ENCODE measurements at regions not wholly inside any gene's neighbourhood (a gene's known extent, or its start where the extent isn't known, plus 50 kb on each side); places are given as distances from the start of the nearest gene placed in this dataset.

DNA sequence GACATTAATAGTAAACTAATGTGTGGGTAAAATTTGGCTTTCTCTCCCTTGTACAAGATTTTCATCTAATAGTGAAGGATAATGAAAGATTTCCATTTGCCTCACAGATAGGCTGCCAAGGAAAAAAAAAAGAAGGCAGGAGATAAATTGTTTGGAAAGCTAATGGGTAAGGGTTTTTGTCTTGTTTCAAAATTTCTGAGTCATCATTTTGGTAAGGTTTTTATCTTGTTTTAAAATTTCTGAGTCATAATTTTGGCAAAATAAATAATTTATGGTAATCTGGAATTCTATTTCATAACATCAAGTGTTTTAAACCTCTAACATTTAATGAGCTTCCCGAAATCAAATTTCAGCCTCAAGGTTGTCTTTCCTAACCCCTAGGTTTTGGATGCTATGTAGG is 1035.7 kb upstream of the FBXO33 start:
- CTCF ChIA-PET, result no interaction called here
- Histone ChIP-seq H3K9me2 (replicated peaks; ENCODE audit: low read length) (no peaks in the 10 kb centered on the region), H4K20me1 (ENCODE audit: low read length) (no peaks in the 10 kb centered on the region), H3K27ac (ENCODE audit: low read length) (no peak overlapping the region), H3K36me3 (ENCODE audit: low read depth, low read length) (no peaks in the 10 kb centered on the region), H3K4me2 (ENCODE audit: low read length) (no peak overlapping the region), H3F3A (ENCODE audit: low read length, unreplicated experiment) (no peaks in the 10 kb centered on the region), H3K4me3 (ENCODE audit: low read length) (no peak overlapping the region), H3K79me2 (ENCODE audit: low read length) (no peaks in the 10 kb centered on the region), H2AFZ (ENCODE audit: low read length) (no peak overlapping the region), H3K9ac (ENCODE audit: low read length) (no peak overlapping the region), H3K9me3 (ENCODE audit: low read length) (peaks cover 22% of the 10 kb centered on the region; the same call in 1 of the 2 replicates), H3K4me1 (ENCODE audit: insufficient read depth, low read length) (no peaks in the 10 kb centered on the region), H3K27me3 (ENCODE audit: low read length) (no peaks in the 10 kb centered on the region)
- no TSS peak for BruUV-seq (replicated peaks)
- no peak for TF ChIP-seq EZH2phosphoT487 (IDR thresholded peaks at IDR 0.05; ENCODE audit: borderline replicate concordance, low read length)
- TF ChIP-seq, protein P1, sequence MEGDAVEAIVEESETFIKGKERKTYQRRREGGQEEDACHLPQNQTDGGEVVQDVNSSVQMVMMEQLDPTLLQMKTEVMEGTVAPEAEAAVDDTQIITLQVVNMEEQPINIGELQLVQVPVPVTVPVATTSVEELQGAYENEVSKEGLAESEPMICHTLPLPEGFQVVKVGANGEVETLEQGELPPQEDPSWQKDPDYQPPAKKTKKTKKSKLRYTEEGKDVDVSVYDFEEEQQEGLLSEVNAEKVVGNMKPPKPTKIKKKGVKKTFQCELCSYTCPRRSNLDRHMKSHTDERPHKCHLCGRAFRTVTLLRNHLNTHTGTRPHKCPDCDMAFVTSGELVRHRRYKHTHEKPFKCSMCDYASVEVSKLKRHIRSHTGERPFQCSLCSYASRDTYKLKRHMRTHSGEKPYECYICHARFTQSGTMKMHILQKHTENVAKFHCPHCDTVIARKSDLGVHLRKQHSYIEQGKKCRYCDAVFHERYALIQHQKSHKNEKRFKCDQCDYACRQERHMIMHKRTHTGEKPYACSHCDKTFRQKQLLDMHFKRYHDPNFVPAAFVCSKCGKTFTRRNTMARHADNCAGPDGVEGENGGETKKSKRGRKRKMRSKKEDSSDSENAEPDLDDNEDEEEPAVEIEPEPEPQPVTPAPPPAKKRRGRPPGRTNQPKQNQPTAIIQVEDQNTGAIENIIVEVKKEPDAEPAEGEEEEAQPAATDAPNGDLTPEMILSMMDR (conservative IDR thresholded peaks at IDR 0.05; ENCODE audit: low read depth, low read length), result no peak
- no peak for TF ChIP-seq EZH2 (IDR thresholded peaks at IDR 0.05; ENCODE audit: low read length, unreplicated experiment)
- intact Hi-C loops (cut with micrococcal nuclease), result no loop called here
- no peak for ATAC-seq
- POLR2A ChIA-PET (ENCODE audit: unreplicated experiment), result no interaction called here
- DNase-seq, result no peak

DNA sequence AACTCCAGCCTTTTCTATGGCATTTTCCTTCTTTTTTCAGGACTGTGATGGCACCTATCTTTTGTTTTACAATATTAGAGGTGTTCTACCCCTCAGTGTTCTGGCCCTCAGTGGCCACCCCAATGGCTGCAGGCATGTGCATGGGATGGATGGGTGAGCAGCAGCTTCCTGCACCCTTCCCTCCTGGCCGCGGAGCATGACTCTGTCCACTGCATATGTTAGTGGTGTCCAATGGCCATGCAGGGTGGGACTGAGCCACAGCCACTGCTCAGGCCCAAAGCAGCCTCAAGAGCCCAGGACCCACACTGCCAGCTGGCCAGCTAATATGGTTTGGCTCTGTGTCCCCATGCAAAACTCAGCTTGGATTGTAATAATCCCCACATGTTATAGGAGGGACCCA is 1032.3 kb upstream of the FBXO33 start:
- no TSS peak for BruUV-seq (replicated peaks)
- no peak overlapping the region for H3K4me3 ChIP-seq (ENCODE audit: low read length)
- no peak overlapping the region for H2AFZ ChIP-seq (ENCODE audit: low read length)
- H3K36me3 ChIP-seq (ENCODE audit: low read depth, low read length), result no peaks in the 10 kb centered on the region
- H3K4me1 ChIP-seq (ENCODE audit: insufficient read depth, low read length), result no peaks in the 10 kb centered on the region
- no peaks in the 10 kb centered on the region for H3K9me2 ChIP-seq (replicated peaks; ENCODE audit: low read length)
- H3K27ac ChIP-seq (ENCODE audit: low read length), result no peak overlapping the region
- ChIA-PET CTCF (no interaction called here), POLR2A (ENCODE audit: unreplicated experiment) (no interaction called here)
- TF ChIP-seq, protein P1 (conservative IDR thresholded peaks at IDR 0.05; ENCODE audit: low read depth, low read length), result no peak
- no peak for TF ChIP-seq EZH2phosphoT487 (IDR thresholded peaks at IDR 0.05; ENCODE audit: borderline replicate concordance, low read length)
- H3K9me3 ChIP-seq (ENCODE audit: low read length), result peaks cover 14% of the 10 kb centered on the region; the same call in 1 of the 2 replicates
- no peak overlapping the region for H3K4me2 ChIP-seq (ENCODE audit: low read length)
- no peaks in the 10 kb centered on the region for H3K79me2 ChIP-seq (ENCODE audit: low read length)
- no peaks in the 10 kb centered on the region for H3K27me3 ChIP-seq (ENCODE audit: low read length)
- intact Hi-C loops (cut with micrococcal nuclease), result no loop called here
- ATAC-seq (no peak), DNase-seq (no peak)
- no peaks in the 10 kb centered on the region for H3F3A ChIP-seq (ENCODE audit: low read length, unreplicated experiment)
- no peak overlapping the region for H3K9ac ChIP-seq (ENCODE audit: low read length)
- H4K20me1 ChIP-seq (ENCODE audit: low read length), result no peaks in the 10 kb centered on the region

DNA sequence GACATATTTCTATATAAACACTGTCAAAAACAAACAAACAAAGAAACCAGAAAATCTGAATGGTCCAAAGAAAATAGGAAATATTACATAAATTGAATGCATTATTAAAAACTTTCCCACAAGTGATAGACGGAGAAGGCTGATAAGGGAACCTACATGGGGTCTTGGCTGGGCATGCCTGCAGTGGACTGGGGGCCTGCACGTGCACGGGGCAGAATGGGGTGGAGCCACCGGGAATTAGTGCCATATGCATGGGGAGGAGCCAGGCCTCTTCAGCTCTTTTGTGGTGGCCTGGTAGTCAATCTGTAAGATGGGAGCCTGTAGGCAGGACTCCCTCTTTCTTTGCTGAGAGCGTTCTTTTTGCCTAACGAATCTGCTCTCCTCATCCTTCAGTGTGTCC is 1031.7 kb upstream of the FBXO33 start:
- H4K20me1 ChIP-seq (ENCODE audit: low read length), result no peaks in the 10 kb centered on the region
- no peak overlapping the region for H3K4me3 ChIP-seq (ENCODE audit: low read length)
- CTCF ChIA-PET, result no interaction called here
- DNase-seq, result no peak
- no peak for ATAC-seq
- H3F3A ChIP-seq (ENCODE audit: low read length, unreplicated experiment), result no peaks in the 10 kb centered on the region
- H3K4me1 ChIP-seq (ENCODE audit: insufficient read depth, low read length), result no peaks in the 10 kb centered on the region
- BruUV-seq (replicated peaks), result no TSS peak
- H3K9me3 ChIP-seq (ENCODE audit: low read length), result peaks cover 8% of the 10 kb centered on the region; the same call in 1 of the 2 replicates
- no peak for TF ChIP-seq EZH2 (IDR thresholded peaks at IDR 0.05; ENCODE audit: low read length, unreplicated experiment)
- no peaks in the 10 kb centered on the region for H3K9me2 ChIP-seq (replicated peaks; ENCODE audit: low read length)
- no peak overlapping the region for H3K4me2 ChIP-seq (ENCODE audit: low read length)
- no peaks in the 10 kb centered on the region for H3K79me2 ChIP-seq (ENCODE audit: low read length)
- H3K27me3 ChIP-seq (ENCODE audit: low read length), result no peaks in the 10 kb centered on the region
- H2AFZ ChIP-seq (ENCODE audit: low read length), result no peak overlapping the region
- POLR2A ChIA-PET (ENCODE audit: unreplicated experiment), result no interaction called here
- H3K9ac ChIP-seq (ENCODE audit: low read length), result no peak overlapping the region
- H3K36me3 ChIP-seq (ENCODE audit: low read depth, low read length), result no peaks in the 10 kb centered on the region
- intact Hi-C loops (cut with micrococcal nuclease), result no loop called here
- no peak overlapping the region for H3K27ac ChIP-seq (ENCODE audit: low read length)
